ENCODE measurements at regions not wholly inside any gene's neighbourhood (a gene's known extent, or its start where the extent isn't known, plus 50 kb on each side); places are given as distances from the start of the nearest gene placed in this dataset.
"Not testable (repeated sequence)": the region's sequence is repeated elsewhere in the genome, so short reads cannot be mapped to it uniquely, and the experiment has no call there.

- no peak for DNase-seq (ENCODE audit: low read depth in 2 of 2)
Observed at GRCh38 chr12:75674393-75674792, 163.0 kb upstream of the KRR1 start.

- no peak for DNase-seq (ENCODE audit: low read depth in 2 of 2)
Observed at GRCh38 chr12:75672200-75672599, 160.8 kb upstream of the KRR1 start.

- DNase-seq (ENCODE audit: low read depth in 2 of 2): no peak
Observed at GRCh38 chr12:75670216-75670615, 158.8 kb upstream of the KRR1 start.

GRCh38 chr12:75666939-75667334 lies 155.5 kb upstream of the KRR1 start:
- no peak for DNase-seq (ENCODE audit: low read depth in 2 of 2)

- DNase-seq (ENCODE audit: low read depth in 2 of 2): no peak
Observed at GRCh38 chr12:75666126-75666938, 154.9 kb upstream of the KRR1 start.

GRCh38 chr12:75665216-75665615 lies 153.8 kb upstream of the KRR1 start:
- no peak for DNase-seq (ENCODE audit: low read depth in 2 of 2)

GRCh38 chr12:75662511-75663159 lies 151.2 kb upstream of the KRR1 start:
- DNase-seq (ENCODE audit: low read depth in 2 of 2): no peak

- DNase-seq (ENCODE audit: low read depth in 2 of 2): no peak
Observed at GRCh38 chr12:75661908-75662307, 150.5 kb upstream of the KRR1 start.

- DNase-seq (ENCODE audit: low read depth in 2 of 2): no peak
Observed at GRCh38 chr12:75660805-75661404, 149.5 kb upstream of the KRR1 start.

GRCh38 chr12:75660107-75660530 lies 148.7 kb upstream of the KRR1 start:
- no peak for DNase-seq (ENCODE audit: low read depth in 2 of 2)

GRCh38 chr12:75658901-75659823 lies 147.8 kb upstream of the KRR1 start:
- DNase-seq (ENCODE audit: low read depth in 2 of 2): no peak

GRCh38 chr12:75658286-75658685 lies 146.9 kb upstream of the KRR1 start:
- DNase-seq (ENCODE audit: low read depth in 2 of 2): no peak

GRCh38 chr12:75657831-75658230 lies 146.4 kb upstream of the KRR1 start:
- no peak for DNase-seq (ENCODE audit: low read depth in 2 of 2)

- DNase-seq (ENCODE audit: low read depth in 2 of 2): not testable (repeated sequence)
Observed at GRCh38 chr12:75657354-75657753, 145.9 kb upstream of the KRR1 start.

- no peak for DNase-seq (ENCODE audit: low read depth in 2 of 2)
Observed at GRCh38 chr12:75656648-75657047, 145.2 kb upstream of the KRR1 start.

- no peak for DNase-seq (ENCODE audit: low read depth in 2 of 2)
Observed at GRCh38 chr12:75656210-75656609, 144.8 kb upstream of the KRR1 start.

GRCh38 chr12:75655315-75655806 lies 144.0 kb upstream of the KRR1 start:
- DNase-seq (ENCODE audit: low read depth in 2 of 2): no peak

GRCh38 chr12:75651342-75651695 lies 139.9 kb upstream of the KRR1 start:
- DNase-seq (ENCODE audit: low read depth in 2 of 2): no peak

- no peak for DNase-seq (ENCODE audit: low read depth in 2 of 2)
Observed at GRCh38 chr12:75650595-75651341, 139.4 kb upstream of the KRR1 start.

GRCh38 chr12:75650100-75650499 lies 138.7 kb upstream of the KRR1 start:
- DNase-seq (ENCODE audit: low read depth in 2 of 2): no peak

GRCh38 chr12:75648856-75649255 lies 137.4 kb upstream of the KRR1 start:
- DNase-seq (ENCODE audit: low read depth in 2 of 2): no peak

Measured in stimulated activated CD4-positive, alpha-beta T cell treated with anti-CD3 and anti-CD28 coated beads, Interleukin-15, amount 100 ng/mL, for 48 hours (primary cell).